Right ventricle myocardium superior (tissue), 1 donor: ENCODE measurements at regions not wholly inside any gene's neighbourhood (a gene's known extent, or its start where the extent isn't known, plus 50 kb on each side); places are given as distances from the start of the nearest gene placed in this dataset.
A peak's percentile ranks its signal among the peaks of the same experiment; 100 is the strongest.

Source experiments
- ATAC-seq: fragments of 200-7000 bp; cut with Tn5 transposase; one replicate; pipeline ENCODE4 v1.9.1; 2020; ENCODE audit warnings: mild to moderate bottlenecking; ENCODE audit not compliant: poor library complexity
- DNase-seq: peaks from one replicate; pipeline ENCODE4 v3.0.0-alpha.2; 2020
- intact Hi-C: fragments of 100-400 bp; cut with DNase I; formaldehyde crosslinking; loops from one replicate; pipeline ENCODE4 v1.11.2; 2022
- donor health status: DM: no; HTN: yes; CAD: no; lungs with severe emphysema.

DNA sequence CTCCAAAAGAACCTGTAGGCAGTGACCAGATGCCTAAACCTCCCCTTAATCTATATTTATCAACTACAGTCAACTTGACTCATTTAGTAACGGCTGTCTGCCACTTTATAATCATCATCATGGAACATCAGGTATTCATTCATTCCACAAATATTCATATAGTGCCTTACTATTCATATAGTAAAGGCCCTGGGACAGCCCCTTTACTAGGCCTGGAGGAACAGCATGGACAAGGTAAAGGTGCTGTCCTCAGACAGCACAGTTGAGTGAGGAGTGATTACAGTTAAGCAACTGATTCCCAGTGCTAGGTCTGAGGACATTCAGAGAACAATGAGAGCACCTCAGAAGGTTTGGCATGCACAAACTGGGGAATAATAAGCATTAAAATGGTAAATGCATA, 346.5 kb upstream of the RORA start:
- no peak for ATAC-seq
- no peak for DNase-seq
- intact Hi-C loops, result no loop called here

GRCh38 chr15:61571026-61571425, 341.9 kb upstream of the RORA start:
- DNase-seq (no peak), ATAC-seq (no peak)
- intact Hi-C loops, result no loop called here

DNA sequence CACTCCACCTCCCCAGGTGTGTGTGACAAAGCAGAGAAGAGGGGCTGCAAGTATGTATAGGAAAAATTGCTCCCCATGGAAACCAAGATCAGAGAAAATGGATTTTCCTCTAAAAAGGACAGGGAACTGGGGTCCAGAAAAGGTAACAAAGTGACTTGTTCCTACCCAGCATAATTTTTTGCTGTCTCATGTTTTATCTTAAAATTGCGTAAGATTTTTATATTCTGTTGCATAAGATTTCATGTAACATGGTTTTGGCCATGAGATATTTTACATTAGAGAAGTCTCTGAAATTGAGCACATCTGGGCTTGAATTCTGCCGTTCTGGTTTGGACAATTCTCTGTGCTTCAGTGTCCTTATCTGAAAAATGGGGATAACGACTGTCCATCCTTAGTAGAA, 335.7 kb upstream of the RORA start:
- DNase-seq (no peak), ATAC-seq (no peak)
- intact Hi-C loops, result no loop called here

DNA sequence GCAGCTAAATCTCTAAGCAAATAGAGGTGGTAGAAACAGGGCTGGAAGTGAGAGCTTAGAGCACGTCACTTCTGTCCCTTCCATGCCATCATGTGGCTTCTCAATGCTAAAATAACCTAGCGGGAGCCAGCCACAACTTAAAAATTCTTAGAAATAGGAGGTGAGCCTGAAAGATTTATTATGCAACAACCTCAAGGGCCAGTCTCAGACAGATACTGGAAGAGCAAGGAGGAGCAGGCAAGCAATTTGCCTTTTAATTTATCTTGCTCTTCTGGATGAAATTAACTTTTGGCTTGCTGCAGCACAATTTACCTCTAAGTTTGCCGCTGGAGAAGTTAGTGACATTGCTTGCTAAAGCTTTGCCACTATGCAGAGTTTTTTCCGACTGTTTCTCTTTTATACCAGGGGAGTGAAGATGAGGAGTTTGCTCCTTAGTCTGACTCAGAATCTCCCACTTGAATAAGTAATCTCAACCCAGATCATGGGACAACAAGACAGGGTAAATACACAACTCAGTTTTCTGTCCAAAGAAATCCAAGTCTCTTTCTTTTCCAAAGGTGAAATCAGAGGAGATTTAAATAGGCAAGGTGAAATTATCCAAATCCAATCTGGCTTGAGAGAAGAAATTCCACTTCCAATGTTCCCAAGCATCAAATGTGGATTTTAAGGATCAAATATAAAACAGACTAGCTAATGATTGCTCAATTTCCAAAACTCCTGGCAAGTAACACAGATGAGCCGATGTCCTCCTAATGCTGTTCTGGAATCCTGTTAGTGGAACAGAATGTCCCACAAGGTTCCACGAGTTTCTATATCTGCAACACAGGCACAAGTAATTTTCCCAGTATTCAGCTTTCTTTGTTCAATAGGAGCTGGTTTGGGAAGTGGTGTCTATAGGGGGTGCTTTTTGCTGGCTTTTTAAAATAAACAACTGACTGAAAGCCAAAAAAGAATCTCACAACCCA, 329.4 kb upstream of the RORA start:
- intact Hi-C loops, result no loop called here
- DNase-seq (no peak), ATAC-seq (peak; percentile 92)

- intact Hi-C loops, result no loop called here
- DNase-seq, result no peak
- no peak for ATAC-seq
Measured at GRCh38 chr15:61556037-61556648, 327.0 kb upstream of the RORA start.

DNA sequence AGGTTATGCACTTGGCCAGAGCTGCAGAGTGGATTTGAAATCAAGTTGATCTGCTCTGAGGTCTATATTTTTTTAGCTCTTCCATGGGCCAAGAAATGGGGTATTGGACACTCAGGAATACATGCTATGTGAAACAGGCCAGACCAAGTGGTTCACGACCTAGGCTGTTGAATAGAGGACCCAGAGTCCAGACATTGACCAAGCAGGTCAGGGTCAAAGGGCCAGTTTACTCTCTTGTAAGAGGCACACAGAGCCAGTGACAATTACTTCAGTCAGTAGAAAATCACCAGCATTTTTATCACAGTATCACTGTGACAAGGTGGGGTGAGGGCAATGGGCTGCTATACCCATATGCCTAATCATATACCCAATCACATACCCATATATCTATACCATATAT, 320.6 kb upstream of the RORA start:
- ATAC-seq, result no peak
- no peak for DNase-seq
- intact Hi-C loops, result no loop called here

DNA sequence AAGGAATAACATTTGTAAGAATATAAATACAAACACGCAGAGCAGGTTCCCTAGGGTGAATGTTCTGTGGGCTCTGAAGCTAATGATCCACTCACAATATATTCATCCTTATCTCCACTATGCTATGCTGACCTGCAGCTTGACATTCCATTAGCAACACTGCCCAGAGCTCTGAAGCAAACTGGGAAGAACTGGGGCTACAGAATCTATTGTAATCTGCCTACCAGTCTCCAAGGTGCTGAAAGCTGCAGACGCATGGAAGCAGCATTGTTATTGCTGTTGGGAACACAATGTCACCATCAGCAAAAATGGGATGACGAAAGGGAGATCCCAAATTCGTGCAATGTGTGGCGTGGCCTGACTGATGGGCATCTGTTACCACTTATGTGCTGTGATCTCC, 316.7 kb upstream of the RORA start:
- ATAC-seq, result no peak
- intact Hi-C loops, result no loop called here
- DNase-seq, result no peak

DNA sequence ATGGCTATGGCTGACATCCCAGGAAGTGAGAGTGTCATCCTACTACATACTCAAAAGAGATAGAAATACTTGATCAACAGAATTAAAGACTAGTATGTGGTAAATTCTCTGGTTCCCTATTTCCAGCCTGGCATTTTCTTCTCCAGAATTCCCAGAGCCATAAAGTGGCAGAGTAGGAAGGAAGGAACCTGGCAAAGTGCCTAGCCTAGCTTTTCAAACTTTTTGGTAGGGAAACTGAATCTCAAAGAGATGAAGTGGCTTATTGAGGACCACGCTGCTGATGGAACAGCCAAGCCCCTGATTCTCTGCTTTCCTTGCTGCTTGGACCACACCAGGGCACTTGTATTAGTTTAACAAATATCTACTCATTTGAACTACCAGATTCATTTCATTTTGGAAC, 312.4 kb upstream of the RORA start:
- intact Hi-C loops, result no loop called here
- no peak for DNase-seq
- ATAC-seq, result no peak

GRCh38 chr15:61537337-61537736, 308.2 kb upstream of the RORA start:
- ATAC-seq (no peak), DNase-seq (no peak)
- intact Hi-C loops, result no loop called here

DNA sequence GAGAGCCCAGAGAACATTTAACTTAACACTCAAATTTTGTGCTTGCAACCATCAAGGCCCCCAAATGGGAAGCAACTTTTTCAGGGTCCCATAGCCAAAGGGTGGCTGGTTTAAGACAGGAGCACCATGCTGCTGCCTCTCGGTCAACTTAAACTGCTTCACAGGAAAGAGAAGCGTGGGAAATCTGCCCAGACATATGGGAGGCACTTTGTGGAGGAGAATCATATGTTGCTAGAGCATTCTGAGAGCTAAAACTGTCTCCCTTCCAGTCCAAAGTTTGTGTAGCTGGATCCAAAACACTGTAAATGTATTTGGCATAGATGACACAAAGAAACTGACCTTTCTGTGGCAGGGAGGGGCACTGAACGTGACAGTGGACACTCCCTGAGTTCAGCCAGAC, 305.9 kb upstream of the RORA start:
- ATAC-seq, result no peak
- intact Hi-C loops, result no loop called here
- no peak for DNase-seq

DNA sequence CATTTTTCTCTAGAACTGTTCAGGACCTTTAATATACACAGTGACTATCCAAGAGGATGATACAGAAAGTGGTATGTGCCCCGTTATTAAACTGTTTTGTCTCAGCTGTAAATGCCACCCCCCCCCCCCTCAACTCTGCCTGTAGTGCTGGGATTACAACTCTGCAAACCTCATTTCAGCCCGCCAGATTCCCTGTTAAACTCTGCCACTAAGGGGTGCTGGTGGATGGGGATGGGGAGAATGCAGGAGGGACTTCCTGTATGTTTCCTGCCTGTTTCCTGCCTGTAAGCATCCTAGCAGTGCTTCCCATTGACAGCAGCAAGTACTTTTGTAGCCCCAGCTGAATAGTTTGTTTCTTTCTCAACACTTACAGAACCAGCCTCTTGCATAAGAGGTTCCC, 301.7 kb upstream of the RORA start:
- intact Hi-C loops, result no loop called here
- no peak for ATAC-seq
- DNase-seq, result no peak

GRCh38 chr15:61528581-61528910, 299.4 kb upstream of the RORA start:
- intact Hi-C loops, result no loop called here
- ATAC-seq, result no peak
- DNase-seq, result no peak

DNA sequence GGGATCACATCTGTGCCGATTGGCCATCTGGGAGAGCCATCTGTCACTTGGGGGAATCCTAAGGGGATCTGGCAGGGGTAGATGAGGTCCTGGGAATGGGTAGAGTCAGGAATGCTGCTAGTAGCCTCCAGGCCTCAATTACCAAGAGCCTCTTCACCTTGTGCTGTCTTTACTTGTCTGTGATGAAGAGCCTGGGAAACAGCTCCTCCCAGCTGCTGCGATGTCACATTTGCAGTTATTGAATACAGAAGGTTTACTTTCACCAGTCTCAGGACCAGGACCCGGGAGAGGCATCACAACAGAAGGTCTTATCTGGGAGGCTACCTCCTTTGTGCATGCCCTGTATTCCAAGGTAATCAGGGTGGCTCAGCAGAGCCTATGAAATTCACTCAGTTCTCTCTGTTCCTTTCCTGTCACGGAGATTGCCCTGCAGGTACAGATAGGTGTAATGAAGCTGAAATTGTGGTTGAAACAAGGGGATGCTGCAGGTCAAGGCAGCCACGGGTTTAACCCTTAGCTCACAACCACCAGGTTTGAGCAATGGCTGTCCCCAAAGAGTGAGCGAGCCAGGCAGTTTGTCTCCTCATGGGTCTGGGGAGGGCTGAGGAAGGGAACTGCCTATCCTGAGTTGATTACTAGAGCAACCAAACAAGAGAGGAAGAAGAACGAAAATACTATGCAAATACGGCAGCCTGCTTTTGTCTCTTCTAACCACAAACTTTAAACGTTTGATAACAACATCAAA, 298.9 kb upstream of the RORA start:
- no peak for ATAC-seq
- intact Hi-C loops, result no loop called here
- no peak for DNase-seq

- intact Hi-C loops, result no loop called here
- no peak for ATAC-seq
- no peak for DNase-seq
Measured at GRCh38 chr15:61524545-61524944, 295.4 kb upstream of the RORA start.

- DNase-seq (no peak), ATAC-seq (no peak)
- intact Hi-C loops, result no loop called here
Measured at GRCh38 chr15:61524086-61524485, 295.0 kb upstream of the RORA start.

GRCh38 chr15:61522411-61522810, 293.3 kb upstream of the RORA start:
- DNase-seq (no peak), ATAC-seq (no peak)
- intact Hi-C loops, result no loop called here

- no peak for ATAC-seq
- no peak for DNase-seq
- intact Hi-C loops, result no loop called here
Measured at GRCh38 chr15:61521953-61522352, 292.9 kb upstream of the RORA start.

DNA sequence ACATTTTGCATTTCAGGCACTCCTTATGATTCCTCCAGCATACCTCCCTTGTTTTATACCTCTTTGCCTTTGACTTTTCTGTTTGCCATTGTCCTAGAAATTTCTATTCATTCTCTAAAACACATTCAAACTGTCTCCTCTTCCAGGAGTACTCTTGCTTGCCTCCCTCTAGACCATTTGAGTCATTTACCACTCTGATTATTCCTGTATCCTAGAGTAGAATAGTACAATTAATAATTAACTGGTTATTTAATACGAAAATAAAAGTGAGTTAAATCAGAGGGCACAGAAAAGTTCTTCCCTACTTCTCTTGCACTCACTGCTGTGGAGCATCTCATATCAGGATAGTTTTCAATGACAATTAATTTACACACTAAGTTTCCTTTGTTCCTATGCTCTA, 290.2 kb upstream of the RORA start:
- ATAC-seq, result no peak
- DNase-seq, result no peak
- intact Hi-C loops, result no loop called here

- DNase-seq (no peak), ATAC-seq (no peak)
- intact Hi-C loops, result no loop called here
Measured at GRCh38 chr15:61518191-61518950, 289.3 kb upstream of the RORA start.
